22Rv1 (cell line): ENCODE measurements at regions not wholly inside any gene's neighbourhood (a gene's known extent, or its start where the extent isn't known, plus 50 kb on each side); places are given as distances from the start of the nearest gene placed in this dataset.

ENCODE experiments used
- H3K27ac ChIP-seq: fragments of 450-650 bp; 2 replicates; pipeline ENCODE4 v1.5.1; 2017
- CTCF ChIP-seq: fragments of 450-650 bp; IDR thresholded peaks from 2 replicates; pipeline ENCODE4 v1.5.1; 2017; ENCODE audit warnings: mild to moderate bottlenecking
- ZFX ChIP-seq: fragments of 450-650 bp; IDR thresholded peaks from 2 replicates; pipeline ENCODE4 v1.6.1; 2017; ENCODE audit warnings: antibody characterized with exemption, borderline replicate concordance

- H3K27ac ChIP-seq = no peak overlapping the region
- TF ChIP-seq CTCF = no peak
- TF ChIP-seq ZFX = no peak
Observed at GRCh38 chr11:91660036-91660435, 564.6 kb upstream of the FAT3 start.

- no peak overlapping the region for H3K27ac ChIP-seq
- TF ChIP-seq ZFX = no peak
- TF ChIP-seq CTCF = no peak
Observed at GRCh38 chr11:91654686-91655085, 569.9 kb upstream of the FAT3 start.

DNA sequence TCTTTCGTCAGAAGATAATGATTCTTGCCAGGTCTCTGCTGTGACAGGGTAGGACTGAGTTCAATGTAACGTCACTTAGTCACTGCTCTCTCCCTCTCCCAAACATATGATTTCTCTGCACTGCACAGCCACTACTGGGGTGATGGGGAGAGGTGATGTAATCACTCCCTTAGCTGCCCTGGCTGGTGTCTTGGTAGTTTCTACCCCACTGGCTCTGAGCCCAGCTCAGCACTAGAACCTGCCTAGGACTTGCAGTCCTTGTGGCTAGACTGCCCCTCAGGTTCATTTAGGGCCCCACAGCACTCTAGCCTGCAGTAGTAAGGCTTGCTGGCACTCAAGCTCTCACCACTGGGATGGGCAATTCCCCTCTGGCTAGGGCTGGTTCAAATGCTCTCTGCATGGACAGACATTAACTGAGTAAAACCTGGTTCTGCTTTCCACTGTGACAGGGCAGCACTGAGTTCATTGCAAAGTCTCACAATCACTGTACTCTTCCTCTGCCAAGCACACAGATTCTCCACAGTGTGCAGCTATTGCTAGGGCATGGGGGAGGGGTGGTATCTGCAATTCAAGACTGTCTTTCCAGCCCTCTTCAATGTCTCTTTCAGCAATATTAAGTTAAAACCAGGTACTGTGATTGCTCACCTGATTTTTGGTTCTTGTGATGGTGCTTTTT is 571.4 kb upstream of the FAT3 start:
- no peak for TF ChIP-seq CTCF
- TF ChIP-seq ZFX = no peak
- H3K27ac ChIP-seq = no peak overlapping the region

- H3K27ac ChIP-seq = no peak overlapping the region
- no peak for TF ChIP-seq CTCF
- no peak for TF ChIP-seq ZFX
Observed at GRCh38 chr11:91650802-91651201, 573.8 kb upstream of the FAT3 start.

- TF ChIP-seq ZFX (no peak), CTCF (no peak)
- no peak overlapping the region for H3K27ac ChIP-seq
Observed at GRCh38 chr11:91641153-91641552, 583.5 kb upstream of the FAT3 start.

DNA sequence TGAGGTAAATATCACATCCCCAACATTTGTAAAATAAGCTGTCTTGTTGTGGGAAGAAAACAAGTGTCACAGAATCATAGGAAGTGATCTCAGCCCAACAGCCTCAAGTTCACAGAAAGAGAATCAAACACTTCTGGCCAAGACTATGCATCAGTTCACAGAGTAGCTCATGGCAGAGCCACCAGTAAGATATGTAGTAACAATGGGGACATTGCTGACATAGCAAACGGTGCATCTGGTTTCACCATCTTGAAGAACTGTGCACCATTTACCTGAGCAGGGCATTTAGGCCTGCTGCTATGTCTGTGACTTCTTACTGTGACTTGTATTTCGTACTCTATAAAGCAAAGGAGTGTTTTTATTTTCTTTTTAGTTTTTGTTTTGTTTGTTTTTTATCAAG is 585.3 kb upstream of the FAT3 start:
- no peak overlapping the region for H3K27ac ChIP-seq
- TF ChIP-seq ZFX (no peak), CTCF (no peak)

DNA sequence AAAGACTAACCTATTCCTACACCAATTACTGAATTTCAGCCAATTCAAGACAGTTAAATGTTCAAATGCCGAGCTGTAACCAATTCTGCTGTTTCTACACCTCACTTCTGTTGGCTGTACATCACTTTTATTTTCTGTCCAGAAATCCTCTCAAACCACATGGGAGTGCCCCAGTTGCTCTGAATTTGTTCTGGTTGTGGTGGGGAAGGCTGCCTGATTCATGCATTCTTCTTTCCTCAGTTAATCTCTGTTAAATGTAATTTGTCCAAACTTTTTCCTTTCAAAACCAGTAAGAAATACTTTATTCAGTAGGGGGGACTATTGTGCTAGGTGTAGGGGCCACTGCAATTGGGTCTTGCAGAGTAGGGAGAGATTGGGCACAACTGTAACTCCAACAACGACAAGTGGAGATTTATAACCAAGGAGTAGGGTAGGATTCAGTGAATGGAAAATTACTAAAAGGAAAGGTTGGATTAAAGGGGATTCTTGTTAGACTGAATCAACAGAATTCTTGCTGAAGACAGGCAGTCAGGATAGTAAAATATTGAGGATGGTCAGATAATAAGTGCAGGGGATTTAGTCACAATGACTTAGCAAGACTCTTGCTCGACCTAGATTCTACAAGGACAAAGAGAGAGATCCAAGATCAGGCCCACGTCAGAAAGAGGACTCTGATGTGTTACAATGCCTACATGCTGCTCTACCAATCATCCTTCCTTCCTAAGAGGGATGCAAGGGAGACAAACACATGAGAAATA is 593.5 kb upstream of the FAT3 start:
- TF ChIP-seq CTCF (no peak), ZFX (no peak)

More for the DNA sequence above, 593.5 kb upstream of the FAT3 start:
- no peak overlapping the region for H3K27ac ChIP-seq
